B cell (primary cell): ENCODE measurements at regions not wholly inside any gene's neighbourhood (a gene's known extent, or its start where the extent isn't known, plus 50 kb on each side); places are given as distances from the start of the nearest gene placed in this dataset.
"Not testable (repeated sequence)": the region's sequence is repeated elsewhere in the genome, so short reads cannot be mapped to it uniquely, and the experiment has no call there.

Source experiments
- ATAC-seq: fragments of 200-7000 bp; cut with Tn5 transposase; one replicate; pipeline ENCODE4 v1.10.0; 2021; ENCODE audit warnings: low read depth, mild to moderate bottlenecking, moderate number of reproducible peaks, moderate library complexity
- CTCF ChIA-PET: fragments of 350-600 bp; sonication (Branson Sonifier 250); formaldehyde crosslinking; loops from one replicate; lab custom pipeline; 2021; ENCODE audit warnings: antibody characterized with exemption, inconsistent platforms; lab: Charles Lee
- POLR2A ChIA-PET: fragments of 350-600 bp; sonication (Branson Sonifier 250); formaldehyde crosslinking; loops from one replicate; lab custom pipeline; 2021; ENCODE audit warnings: antibody characterized with exemption; lab: Charles Lee
- DNase-seq: peaks from one replicate; pipeline ENCODE4 v3.0.0; 2013
- H2AFZ ChIP-seq: 2 replicates; pipeline ENCODE4 v1.6.1; 2012; ENCODE audit warnings: mild to moderate bottlenecking, low read depth, low read length; ENCODE audit not compliant: insufficient read depth, poor library complexity, severe bottlenecking
- H3K27ac ChIP-seq, 2 donors: 1 replicate in 1 of 2; 2 replicates in 1 of 2; pipeline ENCODE4 v1.5.1; 2012 to 2013; ENCODE audit warnings: low read length in 2 of 2, mild to moderate bottlenecking in 2 of 2, moderate library complexity in 1 of 2
- H3K27me3 ChIP-seq, 4 experiments: fragments of 200-600 bp in 1 of 4; sonication (generic) in 1 of 4; replicated peaks in 1 of 4; 1 replicate in 2 of 4; 2 replicates in 2 of 4; pipeline versions ENCODE4 v1.6.1 to v1.7.0; 2013 to 2016; ENCODE audit warnings: low read length in 3 of 4, mild to moderate bottlenecking in 2 of 4, mixed read lengths in 1 of 4, moderate library complexity in 1 of 4; ENCODE audit not compliant: insufficient read depth in 4 of 4, control insufficient read depth in 3 of 4; ENCODE audit errors: control extremely low read depth in 1 of 4
- H3K36me3 ChIP-seq, 2 experiments: replicated peaks in 1 of 2; 1 replicate in 1 of 2; 2 replicates in 1 of 2; pipeline versions ENCODE4 v1.6.1 to v1.7.1; 2013; ENCODE audit warnings: low read length in 1 of 2; ENCODE audit not compliant: insufficient read depth in 2 of 2, control insufficient read depth in 1 of 2; ENCODE audit errors: control extremely low read depth in 1 of 2, extremely low read depth in 1 of 2
- H3K4me1 ChIP-seq, 2 donors: fragments of 200-600 bp in 1 of 2; sonication (generic) in 1 of 2; 1 replicate in 1 of 2; 2 replicates in 1 of 2; pipeline versions ENCODE4 v1.5.1 to v1.6.1; 2013 to 2017; ENCODE audit warnings: low read length in 2 of 2; ENCODE audit not compliant: control insufficient read depth in 2 of 2, insufficient read depth in 2 of 2
- H3K4me2 ChIP-seq: replicated peaks from 2 replicates; pipeline ENCODE3; 2012; ENCODE audit warnings: mild to moderate bottlenecking, low read depth, low read length; ENCODE audit not compliant: poor library complexity, severe bottlenecking
- H3K4me3 ChIP-seq, 5 experiments: fragments of 200-600 bp in 1 of 5; sonication (generic) in 1 of 5; 1 replicate in 3 of 5; 2 replicates in 2 of 5; pipeline versions ENCODE4 v1.5.1 to v1.7.0; 2011 to 2016; ENCODE audit warnings: low read length in 4 of 5, mild to moderate bottlenecking in 4 of 5, low read depth in 2 of 5, control low read depth in 1 of 5, moderate library complexity in 1 of 5; ENCODE audit not compliant: insufficient read depth in 1 of 5; ENCODE audit errors: control extremely low read depth in 1 of 5, extremely low read depth in 1 of 5
- H3K79me2 ChIP-seq: fragments of 200-600 bp; sonication (generic); one replicate; pipeline ENCODE4 v1.6.0; 2016; ENCODE audit warnings: low read length; ENCODE audit not compliant: control insufficient read depth, insufficient read depth
- H3K9ac ChIP-seq: fragments of 200-600 bp; sonication (generic); 2 replicates; pipeline ENCODE4 v1.6.1; 2017; ENCODE audit warnings: mild to moderate bottlenecking, low read length, moderate library complexity
- H3K9me3 ChIP-seq, 3 donors: one replicate each; pipeline versions ENCODE4 v1.6.1 to v1.7.1; 2013; ENCODE audit warnings: low read length in 2 of 3; ENCODE audit not compliant: control insufficient read depth in 2 of 3, insufficient read depth in 1 of 3; ENCODE audit errors: control extremely low read depth in 1 of 3
- H4K20me1 ChIP-seq: 2 replicates; pipeline ENCODE4 v1.6.0; 2012; ENCODE audit warnings: mild to moderate bottlenecking, low read length; ENCODE audit not compliant: insufficient read depth, control insufficient read depth, poor library complexity, severe bottlenecking
- H3K27ac Mint-ChIP-seq: one replicate; pipeline ENCODE4 v1.8.0; 2021; ENCODE audit warnings: mixed read lengths
- H3K27me3 Mint-ChIP-seq: one replicate; pipeline ENCODE4 v1.8.0; 2021; ENCODE audit warnings: mixed read lengths
- H3K4me1 Mint-ChIP-seq: one replicate; pipeline ENCODE4 v1.8.0; 2021; ENCODE audit warnings: mixed read lengths
- H3K4me3 Mint-ChIP-seq: one replicate; pipeline ENCODE4 v1.8.0; 2021; ENCODE audit warnings: mixed read lengths
- H3K9me3 Mint-ChIP-seq: one replicate; pipeline ENCODE4 v1.8.0; 2022; ENCODE audit warnings: mixed read lengths; ENCODE audit not compliant: insufficient read depth
- CTCF ChIP-seq: fragments of 200-600 bp; IDR thresholded peaks from one replicate; pipeline ENCODE4 v1.8.0; 2022; ENCODE audit warnings: antibody characterized with exemption, mild to moderate bottlenecking
- EZH2 ChIP-seq: IDR thresholded peaks from 2 replicates; pipeline ENCODE4 v1.6.1; 2012; ENCODE audit warnings: borderline replicate concordance, low read depth, mild to moderate bottlenecking, moderate library complexity, low read length; ENCODE audit not compliant: insufficient read depth, poor library complexity, severe bottlenecking
- WGBS: methylation state at CpG from one replicate; pipeline ENCODE4 v1.1.5; 2013; ENCODE audit warnings: missing lambda C conversion rate; ENCODE audit not compliant: insufficient coverage; 5-methylcytosine and 5-hydroxymethylcytosine counted together
- intact Hi-C: fragments of 100-400 bp; cut with micrococcal nuclease; formaldehyde crosslinking; loops from one replicate; pipeline ENCODE4 v1.10.0; 2022

GRCh38 chr4:188346171-188346809 is 207.0 kb downstream of the TRIML1 start:
- Histone ChIP-seq H3K4me1 (no peaks in the 10 kb centered on the region), H3K4me2 (no peak overlapping the region), H3K9ac (no peak overlapping the region), H3K4me3 (no peak overlapping the region), H3K9me3 (peaks cover 0 to 9% (median 0%) of the 10 kb centered on the region in 3 donors), H3K27ac (no peak overlapping the region), H3K27me3 (no peaks in the 10 kb centered on the region), H2AFZ (no peak overlapping the region), H3K36me3 (no peaks in the 10 kb centered on the region), H4K20me1 (no peaks in the 10 kb centered on the region), H3K79me2 (no peaks in the 10 kb centered on the region)
- intact Hi-C loops: no loop called here
- POLR2A ChIA-PET: no interaction called here
- H3K4me3 Mint-ChIP-seq: no peak overlapping the region
- DNase-seq (no peak), ATAC-seq (no peak)
- WGBS: 95% methylated on average over 6 of the region's 9 CpGs
- H3K9me3 Mint-ChIP-seq: peaks cover 7% of the 10 kb centered on the region
- no peaks in the 10 kb centered on the region for H3K27me3 Mint-ChIP-seq
- no peak overlapping the region for H3K27ac Mint-ChIP-seq
- CTCF ChIA-PET: no interaction called here
- TF ChIP-seq EZH2: no peak
- TF ChIP-seq CTCF: no peak
- H3K4me1 Mint-ChIP-seq: no peaks in the 10 kb centered on the region

GRCh38 chr4:188347339-188347738 is 208.1 kb downstream of the TRIML1 start:
- Histone ChIP-seq H4K20me1 (no peaks in the 10 kb centered on the region), H3K4me1 (no peaks in the 10 kb centered on the region), H3K27me3 (no peaks in the 10 kb centered on the region), H3K9ac (no peak overlapping the region), H3K79me2 (no peaks in the 10 kb centered on the region), H3K36me3 (no peaks in the 10 kb centered on the region), H3K9me3 (peaks cover 0 to 9% (median 0%) of the 10 kb centered on the region in 3 donors), H2AFZ (no peak overlapping the region), H3K4me2 (no peak overlapping the region), H3K27ac (no peak overlapping the region), H3K4me3 (no peak overlapping the region)
- ATAC-seq (no peak), DNase-seq (no peak)
- ChIA-PET CTCF (no interaction called here), POLR2A (no interaction called here)
- H3K4me3 Mint-ChIP-seq: no peak overlapping the region
- intact Hi-C loops: no loop called here
- WGBS: 67% methylated on average over 1 of the region's 4 CpGs
- TF ChIP-seq CTCF: no peak
- TF ChIP-seq EZH2: no peak
- no peak overlapping the region for H3K27ac Mint-ChIP-seq
- H3K9me3 Mint-ChIP-seq: peaks cover 5% of the 10 kb centered on the region
- H3K4me1 Mint-ChIP-seq: no peaks in the 10 kb centered on the region
- no peaks in the 10 kb centered on the region for H3K27me3 Mint-ChIP-seq

GRCh38 chr4:188349569-188349968 is 210.3 kb downstream of the TRIML1 start:
- CTCF ChIA-PET, H3K36me3 ChIP-seq, POLR2A ChIA-PET, H3K27me3 Mint-ChIP-seq, H3K4me2 ChIP-seq, DNase-seq, H2AFZ ChIP-seq, H3K4me1 ChIP-seq, H3K27me3 ChIP-seq, ATAC-seq, intact Hi-C loops, H3K79me2 ChIP-seq, H3K27ac ChIP-seq, H3K9me3 Mint-ChIP-seq, H3K9ac ChIP-seq, H3K4me3 ChIP-seq, H4K20me1 ChIP-seq, H3K27ac Mint-ChIP-seq, H3K4me1 Mint-ChIP-seq, H3K4me3 Mint-ChIP-seq: not testable (repeated sequence)
- 89% methylated on average over 10 of the region's 10 CpGs for WGBS
- peaks cover 0 to 11% (median under 1%) of the 10 kb centered on the region in 3 donors for H3K9me3 ChIP-seq
